ENCODE measurements at regions not wholly inside any gene's neighbourhood (a gene's known extent, or its start where the extent isn't known, plus 50 kb on each side); places are given as distances from the start of the nearest gene placed in this dataset.

DNA sequence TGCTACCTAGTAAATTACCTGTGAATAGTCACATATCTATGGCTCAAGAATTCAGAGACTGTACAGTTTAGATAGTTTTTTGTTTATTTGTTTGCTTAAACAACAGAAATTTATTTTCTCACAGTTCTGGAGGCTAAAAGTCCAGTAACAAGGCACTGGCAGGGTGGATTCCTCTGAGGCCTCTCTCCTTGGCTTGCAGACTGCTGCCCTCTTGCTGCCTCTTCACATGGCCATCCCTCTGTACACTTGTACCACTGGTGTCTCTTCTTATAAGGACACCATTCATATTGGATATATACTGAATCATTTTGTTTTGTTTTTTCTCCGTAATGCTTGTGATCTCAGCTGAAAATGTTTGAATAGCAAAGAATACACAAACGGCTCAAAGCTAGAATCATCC is 56.4 kb upstream of the MIR17HG start:
- TF ChIP-seq JUNB (IDR thresholded peaks at IDR 0.05; ENCODE audit: unreplicated experiment) (no peak), EZH2 (IDR thresholded peaks at IDR 0.05; ENCODE audit: low read depth, unreplicated experiment) (no peak), NANOG (IDR thresholded peaks at IDR 0.05; ENCODE audit: borderline replicate concordance) (no peak), POLR2AphosphoS5 (IDR thresholded peaks at IDR 0.05; ENCODE audit: low read depth) (no peak), ZNF331 (CRISPR knock-in tag; IDR thresholded peaks at IDR 0.05; ENCODE audit: low read depth) (no peak), EZH2phosphoT487 (IDR thresholded peaks at IDR 0.05; ENCODE audit: unreplicated experiment) (no peak), STAT1 (IDR thresholded peaks at IDR 0.05; ENCODE audit: unreplicated experiment) (no peak), CREB1 (CRISPR knock-in tag; IDR thresholded peaks at IDR 0.05; ENCODE audit: low read depth) (no peak), ZNF114 (CRISPR knock-in tag; IDR thresholded peaks at IDR 0.05) (no peak)
- TF ChIP-seq, protein P1, sequence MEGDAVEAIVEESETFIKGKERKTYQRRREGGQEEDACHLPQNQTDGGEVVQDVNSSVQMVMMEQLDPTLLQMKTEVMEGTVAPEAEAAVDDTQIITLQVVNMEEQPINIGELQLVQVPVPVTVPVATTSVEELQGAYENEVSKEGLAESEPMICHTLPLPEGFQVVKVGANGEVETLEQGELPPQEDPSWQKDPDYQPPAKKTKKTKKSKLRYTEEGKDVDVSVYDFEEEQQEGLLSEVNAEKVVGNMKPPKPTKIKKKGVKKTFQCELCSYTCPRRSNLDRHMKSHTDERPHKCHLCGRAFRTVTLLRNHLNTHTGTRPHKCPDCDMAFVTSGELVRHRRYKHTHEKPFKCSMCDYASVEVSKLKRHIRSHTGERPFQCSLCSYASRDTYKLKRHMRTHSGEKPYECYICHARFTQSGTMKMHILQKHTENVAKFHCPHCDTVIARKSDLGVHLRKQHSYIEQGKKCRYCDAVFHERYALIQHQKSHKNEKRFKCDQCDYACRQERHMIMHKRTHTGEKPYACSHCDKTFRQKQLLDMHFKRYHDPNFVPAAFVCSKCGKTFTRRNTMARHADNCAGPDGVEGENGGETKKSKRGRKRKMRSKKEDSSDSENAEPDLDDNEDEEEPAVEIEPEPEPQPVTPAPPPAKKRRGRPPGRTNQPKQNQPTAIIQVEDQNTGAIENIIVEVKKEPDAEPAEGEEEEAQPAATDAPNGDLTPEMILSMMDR (conservative IDR thresholded peaks at IDR 0.05; ENCODE audit: low read depth in 2 of 2) = peak in 1 of 2 experiments; percentile 51; a peak in 2 of 4 replicates
- TF ChIP-seq, protein P2, sequence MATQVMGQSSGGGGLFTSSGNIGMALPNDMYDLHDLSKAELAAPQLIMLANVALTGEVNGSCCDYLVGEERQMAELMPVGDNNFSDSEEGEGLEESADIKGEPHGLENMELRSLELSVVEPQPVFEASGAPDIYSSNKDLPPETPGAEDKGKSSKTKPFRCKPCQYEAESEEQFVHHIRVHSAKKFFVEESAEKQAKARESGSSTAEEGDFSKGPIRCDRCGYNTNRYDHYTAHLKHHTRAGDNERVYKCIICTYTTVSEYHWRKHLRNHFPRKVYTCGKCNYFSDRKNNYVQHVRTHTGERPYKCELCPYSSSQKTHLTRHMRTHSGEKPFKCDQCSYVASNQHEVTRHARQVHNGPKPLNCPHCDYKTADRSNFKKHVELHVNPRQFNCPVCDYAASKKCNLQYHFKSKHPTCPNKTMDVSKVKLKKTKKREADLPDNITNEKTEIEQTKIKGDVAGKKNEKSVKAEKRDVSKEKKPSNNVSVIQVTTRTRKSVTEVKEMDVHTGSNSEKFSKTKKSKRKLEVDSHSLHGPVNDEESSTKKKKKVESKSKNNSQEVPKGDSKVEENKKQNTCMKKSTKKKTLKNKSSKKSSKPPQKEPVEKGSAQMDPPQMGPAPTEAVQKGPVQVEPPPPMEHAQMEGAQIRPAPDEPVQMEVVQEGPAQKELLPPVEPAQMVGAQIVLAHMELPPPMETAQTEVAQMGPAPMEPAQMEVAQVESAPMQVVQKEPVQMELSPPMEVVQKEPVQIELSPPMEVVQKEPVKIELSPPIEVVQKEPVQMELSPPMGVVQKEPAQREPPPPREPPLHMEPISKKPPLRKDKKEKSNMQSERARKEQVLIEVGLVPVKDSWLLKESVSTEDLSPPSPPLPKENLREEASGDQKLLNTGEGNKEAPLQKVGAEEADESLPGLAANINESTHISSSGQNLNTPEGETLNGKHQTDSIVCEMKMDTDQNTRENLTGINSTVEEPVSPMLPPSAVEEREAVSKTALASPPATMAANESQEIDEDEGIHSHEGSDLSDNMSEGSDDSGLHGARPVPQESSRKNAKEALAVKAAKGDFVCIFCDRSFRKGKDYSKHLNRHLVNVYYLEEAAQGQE (IDR thresholded peaks at IDR 0.05; ENCODE audit: unreplicated experiment) = no peak
- TF ChIP-seq, protein P3, sequence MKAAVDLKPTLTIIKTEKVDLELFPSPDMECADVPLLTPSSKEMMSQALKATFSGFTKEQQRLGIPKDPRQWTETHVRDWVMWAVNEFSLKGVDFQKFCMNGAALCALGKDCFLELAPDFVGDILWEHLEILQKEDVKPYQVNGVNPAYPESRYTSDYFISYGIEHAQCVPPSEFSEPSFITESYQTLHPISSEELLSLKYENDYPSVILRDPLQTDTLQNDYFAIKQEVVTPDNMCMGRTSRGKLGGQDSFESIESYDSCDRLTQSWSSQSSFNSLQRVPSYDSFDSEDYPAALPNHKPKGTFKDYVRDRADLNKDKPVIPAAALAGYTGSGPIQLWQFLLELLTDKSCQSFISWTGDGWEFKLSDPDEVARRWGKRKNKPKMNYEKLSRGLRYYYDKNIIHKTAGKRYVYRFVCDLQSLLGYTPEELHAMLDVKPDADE (IDR thresholded peaks at IDR 0.05) = no peak
- TF ChIP-seq, protein P4, sequence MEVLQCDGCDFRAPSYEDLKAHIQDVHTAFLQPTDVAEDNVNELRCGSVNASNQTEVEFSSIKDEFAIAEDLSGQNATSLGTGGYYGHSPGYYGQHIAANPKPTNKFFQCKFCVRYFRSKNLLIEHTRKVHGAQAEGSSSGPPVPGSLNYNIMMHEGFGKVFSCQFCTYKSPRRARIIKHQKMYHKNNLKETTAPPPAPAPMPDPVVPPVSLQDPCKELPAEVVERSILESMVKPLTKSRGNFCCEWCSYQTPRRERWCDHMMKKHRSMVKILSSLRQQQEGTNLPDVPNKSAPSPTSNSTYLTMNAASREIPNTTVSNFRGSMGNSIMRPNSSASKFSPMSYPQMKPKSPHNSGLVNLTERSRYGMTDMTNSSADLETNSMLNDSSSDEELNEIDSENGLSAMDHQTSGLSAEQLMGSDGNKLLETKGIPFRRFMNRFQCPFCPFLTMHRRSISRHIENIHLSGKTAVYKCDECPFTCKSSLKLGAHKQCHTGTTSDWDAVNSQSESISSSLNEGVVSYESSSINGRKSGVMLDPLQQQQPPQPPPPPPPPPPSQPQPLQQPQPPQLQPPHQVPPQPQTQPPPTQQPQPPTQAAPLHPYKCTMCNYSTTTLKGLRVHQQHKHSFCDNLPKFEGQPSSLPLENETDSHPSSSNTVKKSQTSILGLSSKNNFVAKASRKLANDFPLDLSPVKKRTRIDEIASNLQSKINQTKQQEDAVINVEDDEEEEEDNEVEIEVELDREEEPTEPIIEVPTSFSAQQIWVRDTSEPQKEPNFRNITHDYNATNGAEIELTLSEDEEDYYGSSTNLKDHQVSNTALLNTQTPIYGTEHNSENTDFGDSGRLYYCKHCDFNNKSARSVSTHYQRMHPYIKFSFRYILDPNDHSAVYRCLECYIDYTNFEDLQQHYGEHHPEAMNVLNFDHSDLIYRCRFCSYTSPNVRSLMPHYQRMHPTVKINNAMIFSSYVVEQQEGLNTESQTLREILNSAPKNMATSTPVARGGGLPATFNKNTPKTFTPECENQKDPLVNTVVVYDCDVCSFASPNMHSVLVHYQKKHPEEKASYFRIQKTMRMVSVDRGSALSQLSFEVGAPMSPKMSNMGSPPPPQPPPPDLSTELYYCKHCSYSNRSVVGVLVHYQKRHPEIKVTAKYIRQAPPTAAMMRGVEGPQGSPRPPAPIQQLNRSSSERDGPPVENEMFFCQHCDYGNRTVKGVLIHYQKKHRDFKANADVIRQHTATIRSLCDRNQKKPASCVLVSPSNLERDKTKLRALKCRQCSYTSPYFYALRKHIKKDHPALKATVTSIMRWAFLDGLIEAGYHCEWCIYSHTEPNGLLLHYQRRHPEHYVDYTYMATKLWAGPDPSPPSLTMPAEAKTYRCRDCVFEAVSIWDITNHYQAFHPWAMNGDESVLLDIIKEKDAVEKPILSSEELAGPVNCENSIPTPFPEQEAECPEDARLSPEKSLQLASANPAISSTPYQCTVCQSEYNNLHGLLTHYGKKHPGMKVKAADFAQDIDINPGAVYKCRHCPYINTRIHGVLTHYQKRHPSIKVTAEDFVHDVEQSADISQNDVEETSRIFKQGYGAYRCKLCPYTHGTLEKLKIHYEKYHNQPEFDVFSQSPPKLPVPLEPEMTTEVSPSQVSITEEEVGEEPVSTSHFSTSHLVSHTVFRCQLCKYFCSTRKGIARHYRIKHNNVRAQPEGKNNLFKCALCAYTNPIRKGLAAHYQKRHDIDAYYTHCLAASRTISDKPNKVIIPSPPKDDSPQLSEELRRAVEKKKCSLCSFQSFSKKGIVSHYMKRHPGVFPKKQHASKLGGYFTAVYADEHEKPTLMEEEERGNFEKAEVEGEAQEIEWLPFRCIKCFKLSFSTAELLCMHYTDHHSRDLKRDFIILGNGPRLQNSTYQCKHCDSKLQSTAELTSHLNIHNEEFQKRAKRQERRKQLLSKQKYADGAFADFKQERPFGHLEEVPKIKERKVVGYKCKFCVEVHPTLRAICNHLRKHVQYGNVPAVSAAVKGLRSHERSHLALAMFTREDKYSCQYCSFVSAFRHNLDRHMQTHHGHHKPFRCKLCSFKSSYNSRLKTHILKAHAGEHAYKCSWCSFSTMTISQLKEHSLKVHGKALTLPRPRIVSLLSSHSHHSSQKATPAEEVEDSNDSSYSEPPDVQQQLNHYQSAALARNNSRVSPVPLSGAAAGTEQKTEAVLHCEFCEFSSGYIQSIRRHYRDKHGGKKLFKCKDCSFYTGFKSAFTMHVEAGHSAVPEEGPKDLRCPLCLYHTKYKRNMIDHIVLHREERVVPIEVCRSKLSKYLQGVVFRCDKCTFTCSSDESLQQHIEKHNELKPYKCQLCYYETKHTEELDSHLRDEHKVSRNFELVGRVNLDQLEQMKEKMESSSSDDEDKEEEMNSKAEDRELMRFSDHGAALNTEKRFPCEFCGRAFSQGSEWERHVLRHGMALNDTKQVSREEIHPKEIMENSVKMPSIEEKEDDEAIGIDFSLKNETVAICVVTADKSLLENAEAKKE (CRISPR knock-in tag; IDR thresholded peaks at IDR 0.05) = no peak

Data from GM23338 (cell line).